Naive B cell (primary cell): ENCODE measurements at regions not wholly inside any gene's neighbourhood (a gene's known extent, or its start where the extent isn't known, plus 50 kb on each side); places are given as distances from the start of the nearest gene placed in this dataset.

Experiments
- ATAC-seq, 2 donors: fragments of 150-1000 bp; cut with Tn5 transposase; 2 replicates each; pipeline ENCODE4 v1.10.0; 2021; ENCODE audit warnings: low read depth in 2 of 2, mild to moderate bottlenecking in 2 of 2, moderate library complexity in 2 of 2
- DNase-seq: peaks from one replicate; pipeline ENCODE4 v3.0.0; 2022
- H3K27ac Mint-ChIP-seq, 6 donors: one replicate each; pipeline ENCODE4 v1.8.0; 2020 to 2022; ENCODE audit warnings: mild to moderate bottlenecking in 6 of 6, mixed read lengths in 6 of 6, moderate library complexity in 5 of 6, inconsistent platforms in 2 of 6
- H3K27me3 Mint-ChIP-seq, 3 donors: one replicate each; pipeline ENCODE4 v1.8.0; 2021 to 2022; ENCODE audit warnings: mixed read lengths in 3 of 3, mild to moderate bottlenecking in 1 of 3
- H3K36me3 Mint-ChIP-seq, 2 donors: one replicate each; pipeline ENCODE4 v1.8.0; 2020 to 2022; ENCODE audit warnings: mixed read lengths in 2 of 2, inconsistent platforms in 1 of 2, mild to moderate bottlenecking in 1 of 2
- H3K4me1 Mint-ChIP-seq, 3 donors: one replicate each; pipeline ENCODE4 v1.8.0; 2020 to 2022; ENCODE audit warnings: mixed read lengths in 3 of 3, inconsistent platforms in 1 of 3, mild to moderate bottlenecking in 1 of 3, moderate library complexity in 1 of 3
- H3K4me3 Mint-ChIP-seq, 8 donors: one replicate each; pipeline ENCODE4 v1.8.0; 2020 to 2022; ENCODE audit warnings: mild to moderate bottlenecking in 8 of 8, mixed read lengths in 8 of 8, moderate library complexity in 8 of 8, inconsistent platforms in 2 of 8
- H3K9me3 Mint-ChIP-seq, 7 donors: one replicate each; pipeline ENCODE4 v1.8.0; 2020 to 2022; ENCODE audit warnings: mixed read lengths in 7 of 7, mild to moderate bottlenecking in 5 of 7, inconsistent platforms in 2 of 7, moderate library complexity in 1 of 7

GRCh38 chr1:10860682-10861081 lies 64.2 kb upstream of the CASZ1 start:
- H3K4me3 Mint-ChIP-seq, result peak overlapping the region in 1 of 8 donors; percentile 44
- no peak overlapping the region for H3K27ac Mint-ChIP-seq
- DNase-seq, result no peak
- no peaks in the 10 kb centered on the region for H3K9me3 Mint-ChIP-seq
- H3K4me1 Mint-ChIP-seq, result peaks cover under 1 to 3% (median under 1%) of the 10 kb centered on the region in 3 donors
- peaks cover 33 to 65% (median 56%) of the 10 kb centered on the region in 3 donors for H3K27me3 Mint-ChIP-seq
- ATAC-seq, result no peak
- H3K36me3 Mint-ChIP-seq, result no peaks in the 10 kb centered on the region

DNA sequence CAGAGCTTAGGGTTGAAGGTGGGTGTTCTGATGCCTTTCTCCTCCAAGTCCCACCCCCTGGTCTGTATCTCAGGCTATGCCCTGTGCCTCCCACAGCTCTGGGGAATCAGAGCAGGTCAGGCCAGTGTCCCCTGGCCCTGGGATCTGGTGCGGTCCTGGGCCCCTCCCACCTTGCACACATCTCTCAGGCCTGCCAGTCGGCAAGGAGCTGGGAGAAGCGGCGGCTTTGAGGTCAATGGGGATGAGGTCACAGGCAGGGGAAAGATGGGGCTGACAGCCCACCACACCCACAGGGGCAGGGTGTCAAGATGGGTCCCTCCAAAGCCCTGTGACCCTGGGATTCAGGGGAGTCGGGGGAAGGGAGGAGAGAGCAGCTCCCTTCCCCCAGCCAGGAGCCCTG lies 65.4 kb upstream of the CASZ1 start:
- no peaks in the 10 kb centered on the region for H3K9me3 Mint-ChIP-seq
- peaks cover 8 to 11% (median 11%) of the 10 kb centered on the region in 3 donors for H3K4me1 Mint-ChIP-seq
- DNase-seq (no peak), ATAC-seq (no peak)
- H3K36me3 Mint-ChIP-seq, result no peaks in the 10 kb centered on the region
- no peak overlapping the region for H3K4me3 Mint-ChIP-seq
- no peak overlapping the region for H3K27ac Mint-ChIP-seq
- peaks cover 37 to 72% (median 62%) of the 10 kb centered on the region in 3 donors for H3K27me3 Mint-ChIP-seq

DNA sequence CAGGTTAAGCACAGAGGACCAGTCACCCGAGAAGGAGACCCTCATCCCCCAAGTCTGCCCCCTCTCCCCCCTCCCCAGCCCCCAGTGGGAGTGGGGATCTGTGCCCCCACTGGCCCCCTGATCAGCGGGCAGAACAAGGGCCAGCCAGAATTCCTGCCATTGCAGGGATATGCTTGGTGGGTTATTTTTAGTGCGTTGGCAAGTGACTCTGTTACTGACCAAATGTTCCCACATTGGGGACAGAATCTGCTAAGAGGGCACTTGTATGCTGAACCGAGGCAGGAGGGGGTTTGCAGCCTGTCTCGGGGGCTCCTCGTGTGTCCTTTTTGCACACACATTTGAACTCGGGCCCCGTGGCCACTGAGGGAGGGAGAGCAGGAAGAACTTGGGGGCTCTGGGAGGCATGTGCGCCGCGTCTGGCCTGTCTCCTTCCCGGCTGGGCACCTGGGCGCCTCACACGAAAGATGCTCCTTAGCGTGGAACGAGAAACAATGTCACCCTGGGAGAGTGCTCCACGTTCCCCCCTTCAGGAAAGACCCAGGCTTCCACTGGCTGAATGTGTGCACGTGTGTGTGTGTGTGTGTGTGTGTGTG lies 66.4 kb upstream of the CASZ1 start:
- Mint-ChIP-seq H3K9me3 (no peaks in the 10 kb centered on the region), H3K27me3 (peaks cover 41 to 71% (median 68%) of the 10 kb centered on the region in 3 donors), H3K4me3 (no peak overlapping the region), H3K36me3 (no peaks in the 10 kb centered on the region), H3K27ac (peak overlapping the region in 1 of 6 donors; percentile 26), H3K4me1 (peaks cover 14 to 18% (median 17%) of the 10 kb centered on the region in 3 donors)
- DNase-seq (no peak), ATAC-seq (no peak)

- no peak for ATAC-seq
- Mint-ChIP-seq H3K4me3 (peak overlapping the region in 1 of 8 donors; percentile 59), H3K4me1 (peaks cover 14 to 18% (median 17%) of the 10 kb centered on the region in 3 donors), H3K27me3 (peaks cover 44 to 81% (median 79%) of the 10 kb centered on the region in 3 donors), H3K27ac (no peak overlapping the region), H3K36me3 (no peaks in the 10 kb centered on the region), H3K9me3 (no peaks in the 10 kb centered on the region)
- DNase-seq, result no peak
Measured at GRCh38 chr1:10863886-10864285, 67.4 kb upstream of the CASZ1 start.

DNA sequence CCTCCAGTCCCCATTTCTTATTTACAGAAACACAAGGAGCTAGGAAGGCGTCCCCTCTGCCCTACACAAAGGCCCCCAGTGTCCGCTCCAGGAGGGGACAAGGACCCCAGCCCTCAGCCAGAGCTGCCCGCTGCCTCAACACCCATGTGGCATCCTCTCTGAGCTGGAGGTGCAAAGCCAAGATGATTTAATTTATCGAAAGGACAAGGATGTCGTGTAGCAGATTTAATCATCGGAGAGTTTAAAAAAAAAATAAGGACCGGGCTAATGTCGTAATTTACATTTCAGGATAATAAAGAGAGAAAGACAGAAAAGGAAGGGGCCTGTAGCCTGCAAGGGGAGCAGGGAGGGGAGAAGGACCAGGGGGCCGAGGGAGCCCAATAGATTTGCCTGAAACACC lies 68.3 kb upstream of the CASZ1 start:
- ATAC-seq (no peak), DNase-seq (no peak)
- Mint-ChIP-seq H3K9me3 (no peaks in the 10 kb centered on the region), H3K4me3 (peak overlapping the region in 1 of 8 donors; percentile 39), H3K27me3 (peaks cover 44 to 87% (median 84%) of the 10 kb centered on the region in 3 donors), H3K27ac (no peak overlapping the region), H3K36me3 (no peaks in the 10 kb centered on the region), H3K4me1 (peaks cover 14 to 18% (median 17%) of the 10 kb centered on the region in 3 donors)

- no peaks in the 10 kb centered on the region for H3K9me3 Mint-ChIP-seq
- no peaks in the 10 kb centered on the region for H3K36me3 Mint-ChIP-seq
- ATAC-seq (no peak), DNase-seq (no peak)
- H3K4me1 Mint-ChIP-seq, result peaks cover 14 to 18% (median 17%) of the 10 kb centered on the region in 3 donors
- H3K27ac Mint-ChIP-seq, result peak overlapping the region in 4 of 6 donors; percentile 13 to 74 (median 51)
- peak overlapping the region in 5 of 8 donors; percentile 37 to 65 (median 54) for H3K4me3 Mint-ChIP-seq
- H3K27me3 Mint-ChIP-seq, result peaks cover 52 to 87% (median 84%) of the 10 kb centered on the region in 3 donors
Measured at GRCh38 chr1:10865518-10866320, 69.3 kb upstream of the CASZ1 start.

- peak overlapping the region; percentile 41 to 83 (median 64) for H3K4me3 Mint-ChIP-seq
- ATAC-seq, result peak; percentile 32 to 46
- H3K27ac Mint-ChIP-seq, result peak overlapping the region in 1 of 6 donors; percentile 13
- H3K4me1 Mint-ChIP-seq, result peaks cover 14 to 18% (median 17%) of the 10 kb centered on the region in 3 donors
- H3K27me3 Mint-ChIP-seq, result peaks cover 56 to 89% (median 85%) of the 10 kb centered on the region in 3 donors
- H3K9me3 Mint-ChIP-seq, result no peaks in the 10 kb centered on the region
- DNase-seq, result no peak
- no peaks in the 10 kb centered on the region for H3K36me3 Mint-ChIP-seq
Measured at GRCh38 chr1:10866321-10867093, 70.1 kb upstream of the CASZ1 start.

DNA sequence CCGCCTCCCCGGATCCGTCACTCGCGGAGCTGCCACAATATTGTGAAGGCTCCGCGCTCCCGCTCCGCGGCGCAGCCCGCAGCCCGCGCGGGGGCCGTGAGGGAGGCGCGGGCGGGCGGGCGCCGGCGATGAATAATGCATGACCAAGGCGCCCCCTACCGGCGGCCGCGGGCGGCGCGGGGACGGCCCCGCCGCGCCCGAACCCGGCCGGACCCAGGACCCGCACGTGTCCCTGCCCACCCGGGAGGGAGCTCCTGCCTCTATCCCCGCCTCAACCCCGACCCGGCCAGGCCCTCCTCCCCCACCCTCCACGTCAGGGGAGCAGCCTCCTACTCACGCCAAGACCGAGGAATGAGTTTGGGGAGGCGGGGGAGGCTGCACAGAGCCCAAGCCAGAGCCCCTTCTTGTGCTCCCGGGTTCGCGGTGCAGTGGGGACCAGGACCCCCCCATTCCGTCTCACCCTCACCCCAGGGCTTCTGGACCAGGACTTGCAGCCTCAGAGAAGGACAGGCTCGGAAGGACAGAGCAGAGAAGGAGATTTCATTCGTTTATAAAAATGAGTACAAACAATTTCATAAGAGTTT lies 70.8 kb upstream of the CASZ1 start:
- Mint-ChIP-seq H3K9me3 (no peaks in the 10 kb centered on the region), H3K27me3 (peaks cover 56 to 90% (median 87%) of the 10 kb centered on the region in 3 donors), H3K36me3 (no peaks in the 10 kb centered on the region), H3K4me3 (peak overlapping the region in 5 of 8 donors; percentile 12 to 76 (median 46)), H3K4me1 (peaks cover 14 to 18% (median 17%) of the 10 kb centered on the region in 3 donors), H3K27ac (no peak overlapping the region)
- peak; percentile 42 for DNase-seq
- ATAC-seq, result peak; percentile 83 to 86

GRCh38 chr1:10867914-10868598 lies 71.6 kb upstream of the CASZ1 start:
- no peak for DNase-seq
- Mint-ChIP-seq H3K9me3 (no peaks in the 10 kb centered on the region), H3K36me3 (no peaks in the 10 kb centered on the region), H3K27me3 (peaks cover 55 to 89% (median 83%) of the 10 kb centered on the region in 3 donors), H3K4me3 (peak overlapping the region in 5 of 8 donors; percentile 12 to 64 (median 30)), H3K4me1 (peaks cover 14 to 18% (median 17%) of the 10 kb centered on the region in 3 donors), H3K27ac (peak overlapping the region in 1 of 6 donors; percentile 61)
- ATAC-seq, result no peak

GRCh38 chr1:10868599-10868965 lies 72.1 kb upstream of the CASZ1 start:
- Mint-ChIP-seq H3K9me3 (no peaks in the 10 kb centered on the region), H3K27me3 (peaks cover 50 to 88% (median 81%) of the 10 kb centered on the region in 3 donors), H3K36me3 (no peaks in the 10 kb centered on the region), H3K27ac (peak overlapping the region in 1 of 6 donors; percentile 42), H3K4me1 (peaks cover 14 to 18% (median 17%) of the 10 kb centered on the region in 3 donors), H3K4me3 (peak overlapping the region in 1 of 8 donors; percentile 26)
- no peak for ATAC-seq
- DNase-seq, result no peak

GRCh38 chr1:10869933-10870332 lies 73.5 kb upstream of the CASZ1 start:
- no peak overlapping the region for H3K27ac Mint-ChIP-seq
- H3K4me3 Mint-ChIP-seq, result no peak overlapping the region
- peaks cover 14 to 18% (median 17%) of the 10 kb centered on the region in 3 donors for H3K4me1 Mint-ChIP-seq
- ATAC-seq (no peak), DNase-seq (no peak)
- H3K36me3 Mint-ChIP-seq, result no peaks in the 10 kb centered on the region
- peaks cover 36 to 78% (median 70%) of the 10 kb centered on the region in 3 donors for H3K27me3 Mint-ChIP-seq
- H3K9me3 Mint-ChIP-seq, result no peaks in the 10 kb centered on the region

GRCh38 chr1:10870493-10871096 lies 74.1 kb upstream of the CASZ1 start:
- Mint-ChIP-seq H3K4me3 (no peak overlapping the region), H3K27ac (no peak overlapping the region), H3K27me3 (peaks cover 30 to 71% (median 63%) of the 10 kb centered on the region in 3 donors), H3K4me1 (peaks cover 14 to 18% (median 16%) of the 10 kb centered on the region in 3 donors), H3K36me3 (no peaks in the 10 kb centered on the region), H3K9me3 (no peaks in the 10 kb centered on the region)
- DNase-seq (no peak), ATAC-seq (no peak)
